Stimulated activated naive B cell treated with anti-CD40 and anti-IgM and Interleukin-4, amounts not matched to agents 10 μg/mL and 1 μg/mL and 100 μg/mL, for 72 hours (primary cell): ENCODE measurements at regions not wholly inside any gene's neighbourhood (a gene's known extent, or its start where the extent isn't known, plus 50 kb on each side); places are given as distances from the start of the nearest gene placed in this dataset.

Source experiments
- ATAC-seq, 2 donors: fragments of 150-1000 bp; cut with Tn5 transposase; replicated peaks; 2 replicates each; pipeline ENCODE4 v1.10.0; 2021; ENCODE audit warnings: moderate library complexity in 1 of 2
- DNase-seq: peaks from one replicate; pipeline ENCODE4 v3.0.0; 2021
- H3K27ac Mint-ChIP-seq: one replicate; pipeline ENCODE4 v1.8.0; 2022; ENCODE audit warnings: mild to moderate bottlenecking, mixed read lengths
- H3K27me3 Mint-ChIP-seq, 2 donors: one replicate each; pipeline ENCODE4 v1.8.0; 2022; ENCODE audit warnings: mixed read lengths in 2 of 2
- H3K36me3 Mint-ChIP-seq, 2 donors: one replicate each; pipeline ENCODE4 v1.8.0; 2022; ENCODE audit warnings: mixed read lengths in 2 of 2, mild to moderate bottlenecking in 1 of 2
- H3K4me1 Mint-ChIP-seq, 2 donors: one replicate each; pipeline ENCODE4 v1.8.0; 2022; ENCODE audit warnings: mixed read lengths in 2 of 2, mild to moderate bottlenecking in 1 of 2
- H3K4me3 Mint-ChIP-seq, 2 donors: one replicate each; pipeline ENCODE4 v1.8.0; 2022; ENCODE audit warnings: mild to moderate bottlenecking in 2 of 2, mixed read lengths in 2 of 2, moderate library complexity in 1 of 2
- H3K9me3 Mint-ChIP-seq, 2 donors: one replicate each; pipeline ENCODE4 v1.8.0; 2022; ENCODE audit warnings: mixed read lengths in 2 of 2, mild to moderate bottlenecking in 1 of 2

GRCh38 chr4:186807808-186808629 lies 84.4 kb upstream of the FAT1 start:
- Mint-ChIP-seq H3K27ac (no peak overlapping the region), H3K4me3 (no peak overlapping the region), H3K4me1 (no peaks in the 10 kb centered on the region), H3K36me3 (no peaks in the 10 kb centered on the region), H3K9me3 (no peaks in the 10 kb centered on the region), H3K27me3 (no peaks in the 10 kb centered on the region)
- DNase-seq (no peak), ATAC-seq (no peak)

- no peak for DNase-seq
- no peak overlapping the region for H3K4me3 Mint-ChIP-seq
Measured at GRCh38 chr4:186808630-186809018, 85.0 kb upstream of the FAT1 start.

GRCh38 chr4:186809070-186809469 lies 85.4 kb upstream of the FAT1 start:
- Mint-ChIP-seq H3K9me3 (no peaks in the 10 kb centered on the region), H3K27me3 (no peaks in the 10 kb centered on the region), H3K27ac (no peak overlapping the region), H3K4me3 (no peak overlapping the region), H3K4me1 (no peaks in the 10 kb centered on the region), H3K36me3 (no peaks in the 10 kb centered on the region)
- no peak for DNase-seq
- ATAC-seq, result no peak

More at GRCh38 chr4:186808630-186809018, 85.0 kb upstream of the FAT1 start:
- Mint-ChIP-seq H3K36me3 (no peaks in the 10 kb centered on the region), H3K27me3 (no peaks in the 10 kb centered on the region), H3K9me3 (no peaks in the 10 kb centered on the region), H3K4me1 (no peaks in the 10 kb centered on the region), H3K27ac (no peak overlapping the region)
- ATAC-seq, result no peak

- H3K36me3 Mint-ChIP-seq, result no peaks in the 10 kb centered on the region
- no peaks in the 10 kb centered on the region for H3K27me3 Mint-ChIP-seq
- no peak for DNase-seq
- H3K4me3 Mint-ChIP-seq, result no peak overlapping the region
- no peaks in the 10 kb centered on the region for H3K9me3 Mint-ChIP-seq
- no peak overlapping the region for H3K27ac Mint-ChIP-seq
- ATAC-seq, result no peak
- no peaks in the 10 kb centered on the region for H3K4me1 Mint-ChIP-seq
Measured at GRCh38 chr4:186810613-186811150, 87.0 kb upstream of the FAT1 start.

- Mint-ChIP-seq H3K9me3 (no peaks in the 10 kb centered on the region), H3K4me1 (no peaks in the 10 kb centered on the region), H3K27me3 (no peaks in the 10 kb centered on the region), H3K27ac (no peak overlapping the region), H3K36me3 (no peaks in the 10 kb centered on the region), H3K4me3 (no peak overlapping the region)
- no peak for DNase-seq
- no peak for ATAC-seq
Measured at GRCh38 chr4:186812592-186812991, 88.9 kb upstream of the FAT1 start.

GRCh38 chr4:186813377-186814068 lies 89.9 kb upstream of the FAT1 start:
- Mint-ChIP-seq H3K9me3 (no peaks in the 10 kb centered on the region), H3K27ac (no peak overlapping the region), H3K36me3 (no peaks in the 10 kb centered on the region), H3K4me3 (no peak overlapping the region), H3K4me1 (no peaks in the 10 kb centered on the region), H3K27me3 (no peaks in the 10 kb centered on the region)
- DNase-seq, result no peak
- no peak for ATAC-seq

- H3K27ac Mint-ChIP-seq, result no peak overlapping the region
- no peaks in the 10 kb centered on the region for H3K4me1 Mint-ChIP-seq
- no peak overlapping the region for H3K4me3 Mint-ChIP-seq
- no peak for ATAC-seq
- no peaks in the 10 kb centered on the region for H3K9me3 Mint-ChIP-seq
- H3K27me3 Mint-ChIP-seq, result no peaks in the 10 kb centered on the region
- DNase-seq, result no peak
- no peaks in the 10 kb centered on the region for H3K36me3 Mint-ChIP-seq
Measured at GRCh38 chr4:186814535-186815070, 90.9 kb upstream of the FAT1 start.

- DNase-seq, result no peak
- H3K27ac Mint-ChIP-seq, result no peak overlapping the region
- no peak for ATAC-seq
- H3K36me3 Mint-ChIP-seq, result no peaks in the 10 kb centered on the region
- H3K27me3 Mint-ChIP-seq, result no peaks in the 10 kb centered on the region
- no peaks in the 10 kb centered on the region for H3K4me1 Mint-ChIP-seq
- peaks cover 4 to 8% of the 10 kb centered on the region in 2 donors for H3K9me3 Mint-ChIP-seq
- no peak overlapping the region for H3K4me3 Mint-ChIP-seq
Measured at GRCh38 chr4:186819342-186820086, 95.9 kb upstream of the FAT1 start.

GRCh38 chr4:186820391-186820891 lies 96.8 kb upstream of the FAT1 start:
- H3K4me1 Mint-ChIP-seq, result no peaks in the 10 kb centered on the region
- no peak overlapping the region for H3K27ac Mint-ChIP-seq
- peaks cover 4 to 8% of the 10 kb centered on the region in 2 donors for H3K9me3 Mint-ChIP-seq
- ATAC-seq, result no peak
- no peaks in the 10 kb centered on the region for H3K36me3 Mint-ChIP-seq
- DNase-seq, result no peak
- H3K4me3 Mint-ChIP-seq, result no peak overlapping the region
- H3K27me3 Mint-ChIP-seq, result no peaks in the 10 kb centered on the region

- Mint-ChIP-seq H3K27me3 (no peaks in the 10 kb centered on the region), H3K27ac (no peak overlapping the region), H3K36me3 (no peaks in the 10 kb centered on the region), H3K4me1 (no peaks in the 10 kb centered on the region), H3K9me3 (peaks cover 11 to 12% of the 10 kb centered on the region in 2 donors), H3K4me3 (no peak overlapping the region)
- DNase-seq (no peak), ATAC-seq (no peak)
Measured at GRCh38 chr4:186823989-186824388, 100.3 kb upstream of the FAT1 start.

GRCh38 chr4:186825069-186825468 lies 101.4 kb upstream of the FAT1 start:
- H3K4me1 Mint-ChIP-seq, result no peaks in the 10 kb centered on the region

GRCh38 chr4:186826006-186826405 lies 102.3 kb upstream of the FAT1 start:
- no peak overlapping the region for H3K4me3 Mint-ChIP-seq
- DNase-seq, result no peak
- no peaks in the 10 kb centered on the region for H3K4me1 Mint-ChIP-seq
- H3K36me3 Mint-ChIP-seq, result no peaks in the 10 kb centered on the region
- no peak overlapping the region for H3K27ac Mint-ChIP-seq
- H3K27me3 Mint-ChIP-seq, result no peaks in the 10 kb centered on the region
- no peak for ATAC-seq
- peaks cover 11 to 13% of the 10 kb centered on the region in 2 donors for H3K9me3 Mint-ChIP-seq

More at GRCh38 chr4:186825069-186825468, 101.4 kb upstream of the FAT1 start:
- no peaks in the 10 kb centered on the region for H3K27me3 Mint-ChIP-seq
- ATAC-seq, result no peak
- no peak overlapping the region for H3K27ac Mint-ChIP-seq
- no peak overlapping the region for H3K4me3 Mint-ChIP-seq
- H3K36me3 Mint-ChIP-seq, result no peaks in the 10 kb centered on the region
- H3K9me3 Mint-ChIP-seq, result peaks cover 11 to 12% of the 10 kb centered on the region in 2 donors
- no peak for DNase-seq

- ATAC-seq, result no peak
Measured at GRCh38 chr4:186826846-186827533, 103.3 kb upstream of the FAT1 start.

More at GRCh38 chr4:186826846-186827533, 103.3 kb upstream of the FAT1 start:
- DNase-seq, result no peak
- Mint-ChIP-seq H3K27ac (no peak overlapping the region), H3K4me1 (no peaks in the 10 kb centered on the region), H3K4me3 (no peak overlapping the region), H3K36me3 (no peaks in the 10 kb centered on the region), H3K9me3 (peaks cover 7 to 9% of the 10 kb centered on the region in 2 donors), H3K27me3 (no peaks in the 10 kb centered on the region)
